Upper lobe of left lung (tissue), 4 donors: ENCODE measurements at regions not wholly inside any gene's neighbourhood (a gene's known extent, or its start where the extent isn't known, plus 50 kb on each side); places are given as distances from the start of the nearest gene placed in this dataset.

Source experiments
- CTCF ChIP-seq, 6 experiments: fragments of 450-650 bp in 4 of 6; fragments of 200-600 bp in 2 of 6; sonication (generic) in 2 of 6; IDR thresholded peaks; one replicate each; pipeline ENCODE4 v1.5.1; 2016 to 2019; ENCODE audit warnings: antibody characterized with exemption in 6 of 6
- POLR2A ChIP-seq, 4 donors: fragments of 450-650 bp; IDR thresholded peaks; one replicate each; pipeline ENCODE4 v1.5.1; 2016 to 2017; ENCODE audit warnings: antibody characterized with exemption in 4 of 4, mild to moderate bottlenecking in 2 of 4
- POLR2AphosphoS5 ChIP-seq, 2 donors: sonication (generic); formaldehyde crosslinking; IDR thresholded peaks; one replicate each; pipeline ENCODE4 v1.5.1; 2017; ENCODE audit warnings: antibody characterized with exemption in 2 of 2

- TF ChIP-seq POLR2AphosphoS5 (IDR thresholded peaks at IDR 0.05) (no peak), CTCF (IDR thresholded peaks at IDR 0.05) (no peak), POLR2A (IDR thresholded peaks at IDR 0.05) (no peak)
Measured at GRCh38 chr2:56739413-56739812, 555.6 kb downstream of the CCDC85A start.
